OCI-LY7 (cell line): ENCODE measurements at regions not wholly inside any gene's neighbourhood (a gene's known extent, or its start where the extent isn't known, plus 50 kb on each side); places are given as distances from the start of the nearest gene placed in this dataset.

Experiments
- BruUV-seq: library from RNA; stranded (reverse); fragments of 400-500 nt; replicated peaks from 2 replicates; lab custom pipeline; 2021; lab: Mats Ljungman, UMichigan
- CTCF ChIA-PET: fragments of 300-600 bp; sonication (Branson Sonifier 250); formaldehyde crosslinking; loops from one replicate; lab custom pipeline; 2022; ENCODE audit warnings: antibody characterized with exemption; ENCODE audit not compliant: unreplicated experiment; lab: Charles Lee
- POLR2A ChIA-PET: fragments of 300-600 bp; sonication (Branson Sonifier 250); formaldehyde crosslinking; loops from one replicate; lab custom pipeline; 2022; ENCODE audit warnings: antibody characterized with exemption; lab: Charles Lee
- DNase-seq: peaks from one replicate; pipeline ENCODE4 v3.0.0-alpha.2; 2015; ENCODE audit warnings: low spot score
- H2AFZ ChIP-seq: fragments of 200-600 bp; sonication (generic), shearing (Covaris generic); 2 replicates; pipeline ENCODE4 v1.6.1; 2014; ENCODE audit warnings: mild to moderate bottlenecking, antibody characterized with exemption, low read length, moderate library complexity
- H3K27ac ChIP-seq: fragments of 200-600 bp; sonication (generic); 2 replicates; pipeline ENCODE4 v1.5.1; 2014; ENCODE audit warnings: mixed run types, low read depth, mild to moderate bottlenecking, moderate library complexity, low read length, inconsistent platforms; ENCODE audit not compliant: poor library complexity, severe bottlenecking
- H3K36me3 ChIP-seq: fragments of 200-600 bp; sonication (generic); 2 replicates; pipeline ENCODE4 v1.6.1; 2014; ENCODE audit warnings: mild to moderate bottlenecking, antibody characterized with exemption, low read length, moderate library complexity, mixed read lengths; ENCODE audit not compliant: insufficient read depth
- H3K4me1 ChIP-seq: fragments of 200-600 bp; sonication (generic); 2 replicates; pipeline ENCODE4 v1.5.1; 2014; ENCODE audit warnings: mild to moderate bottlenecking, low read length; ENCODE audit not compliant: insufficient read depth, poor library complexity, severe bottlenecking
- H3K4me2 ChIP-seq: fragments of 200-600 bp; sonication (generic); 2 replicates; pipeline ENCODE4 v1.6.1; 2014; ENCODE audit warnings: mild to moderate bottlenecking, low read length
- H3K4me3 ChIP-seq: fragments of 200-600 bp; sonication (generic); 2 replicates; pipeline ENCODE4 v1.5.1; 2014; ENCODE audit warnings: mild to moderate bottlenecking, low read depth, low read length; ENCODE audit not compliant: poor library complexity, severe bottlenecking
- H3K79me2 ChIP-seq: fragments of 200-600 bp; sonication (generic); 2 replicates; pipeline ENCODE4 v1.6.1; 2016; ENCODE audit warnings: low read depth, mild to moderate bottlenecking, low read length, moderate library complexity, mixed read lengths; ENCODE audit not compliant: insufficient read depth
- H3K9me2 ChIP-seq: fragments of 200-600 bp; sonication (generic); 2 replicates; pipeline ENCODE4 v1.6.1; 2016; ENCODE audit warnings: mild to moderate bottlenecking, low read length, mixed read lengths; ENCODE audit not compliant: insufficient read depth
- H3K9me3 ChIP-seq: fragments of 200-600 bp; sonication (generic); 2 replicates; pipeline ENCODE4 v1.6.1; 2014; ENCODE audit warnings: mild to moderate bottlenecking, mixed run types, low read length, mixed read lengths
- H4K20me1 ChIP-seq: fragments of 200-600 bp; sonication (generic); 2 replicates; pipeline ENCODE4 v1.6.1; 2014; ENCODE audit warnings: mild to moderate bottlenecking, antibody characterized with exemption, low read length, moderate library complexity, mixed read lengths; ENCODE audit not compliant: insufficient read depth
- CTCF ChIP-seq: fragments of 200-600 bp; sonication (generic); conservative IDR thresholded peaks from 2 replicates; pipeline ENCODE4 v1.5.1; 2014; ENCODE audit warnings: mild to moderate bottlenecking, antibody characterized with exemption, low read length, moderate library complexity, mixed read lengths
- EZH2phosphoT487 ChIP-seq: fragments of 200-600 bp; sonication (generic); IDR thresholded peaks from 2 replicates; pipeline ENCODE4 v1.6.1; 2018; ENCODE audit warnings: low read depth, borderline replicate concordance, mild to moderate bottlenecking, mixed run types, antibody characterized with exemption, low read length, moderate library complexity, mixed read lengths
- intact Hi-C: fragments of 100-400 bp; cut with micrococcal nuclease; formaldehyde crosslinking; loops from one replicate; pipeline ENCODE4 v1.10.0; 2022; ENCODE audit not compliant: unreplicated experiment

GRCh38 chr15:81819924-81820635 lies 225.7 kb downstream of the MEX3B start:
- ChIA-PET POLR2A (interaction anchor here (1.1 kb wide), 1 partner anchor 38 kb away, joined by 3 read pairs; no protein-coding TSS in a partner anchor), CTCF (no interaction called here)
- Histone ChIP-seq H4K20me1 (no peaks in the 10 kb centered on the region), H3K4me1 (peaks cover 6% of the 10 kb centered on the region), H3K9me2 (no peaks in the 10 kb centered on the region), H3K27ac (no peak overlapping the region), H2AFZ (no peak overlapping the region), H3K36me3 (no peaks in the 10 kb centered on the region), H3K79me2 (no peaks in the 10 kb centered on the region), H3K4me3 (no peak overlapping the region), H3K4me2 (no peak overlapping the region), H3K9me3 (no peaks in the 10 kb centered on the region)
- intact Hi-C loops, result loop anchor here (10.0 kb wide), 1 partner anchor 225 kb away; the partner anchor contains the start of gene MEX3B
- TF ChIP-seq CTCF, result no peak
- no peak for TF ChIP-seq EZH2phosphoT487
- no peak for DNase-seq
- BruUV-seq, result no TSS peak

- Histone ChIP-seq H3K4me3 (no peak overlapping the region), H3K4me1 (no peaks in the 10 kb centered on the region), H3K27ac (no peak overlapping the region), H3K4me2 (no peak overlapping the region), H2AFZ (no peak overlapping the region), H3K9me2 (no peaks in the 10 kb centered on the region), H3K79me2 (no peaks in the 10 kb centered on the region), H3K9me3 (no peaks in the 10 kb centered on the region), H3K36me3 (no peaks in the 10 kb centered on the region), H4K20me1 (no peaks in the 10 kb centered on the region)
- BruUV-seq, result no TSS peak
- ChIA-PET POLR2A (no interaction called here), CTCF (no interaction called here)
- no peak for DNase-seq
- no peak for TF ChIP-seq EZH2phosphoT487
- TF ChIP-seq CTCF, result no peak
- intact Hi-C loops, result no loop called here
Measured at GRCh38 chr15:81814882-81815455, 230.8 kb downstream of the MEX3B start.

GRCh38 chr15:81813215-81813614 lies 232.6 kb downstream of the MEX3B start:
- CTCF ChIA-PET, result no interaction called here
- H2AFZ ChIP-seq, result no peak overlapping the region
- intact Hi-C loops, result no loop called here
- H3K9me2 ChIP-seq, result no peaks in the 10 kb centered on the region
- POLR2A ChIA-PET, result no interaction called here
- H3K4me3 ChIP-seq, result no peak overlapping the region
- no peaks in the 10 kb centered on the region for H3K79me2 ChIP-seq
- no peaks in the 10 kb centered on the region for H4K20me1 ChIP-seq
- no peaks in the 10 kb centered on the region for H3K9me3 ChIP-seq
- H3K36me3 ChIP-seq, result no peaks in the 10 kb centered on the region
- no TSS peak for BruUV-seq
- TF ChIP-seq EZH2phosphoT487 (no peak), CTCF (peak; percentile 60)
- no peak for DNase-seq
- no peak overlapping the region for H3K27ac ChIP-seq
- no peaks in the 10 kb centered on the region for H3K4me1 ChIP-seq
- no peak overlapping the region for H3K4me2 ChIP-seq
